ENCODE measurements at regions not wholly inside any gene's neighbourhood (a gene's known extent, or its start where the extent isn't known, plus 50 kb on each side); places are given as distances from the start of the nearest gene placed in this dataset.

- no peak for DNase-seq (ENCODE audit: low spot score)
- no peak overlapping the region for H3K9ac ChIP-seq (ENCODE audit: low read depth in 1 of 2, low read length in 2 of 2)
- H3K4me1 ChIP-seq (ENCODE audit: control insufficient read depth in 4 of 4, insufficient read depth in 4 of 4, low read length in 3 of 4), result no peaks in the 10 kb centered on the region
- no peaks in the 10 kb centered on the region for H3K36me3 ChIP-seq (ENCODE audit: control insufficient read depth in 4 of 4, insufficient read depth in 3 of 4, low read depth in 1 of 4, low read length in 3 of 4)
- H3K27ac ChIP-seq (ENCODE audit: low read depth in 1 of 2, low read length in 2 of 2), result no peak overlapping the region
- TF ChIP-seq TAF1 (conservative IDR thresholded peaks at IDR 0.05), result no peak
- TF ChIP-seq ATF3 (IDR thresholded peaks at IDR 0.05), result no peak
- TF ChIP-seq NR2F2 (IDR thresholded peaks at IDR 0.05), result no peak
- no peak for TF ChIP-seq SP1 (IDR thresholded peaks at IDR 0.05)
- no peak for TF ChIP-seq FOXA1 (IDR thresholded peaks at IDR 0.05)
- TF ChIP-seq MAX (IDR thresholded peaks at IDR 0.05), result no peak
- TF ChIP-seq GABPA (IDR thresholded peaks at IDR 0.05 in 1 of 2, conservative IDR thresholded peaks at IDR 0.05 in 1 of 2), result no peak
- no peak for TF ChIP-seq REST (IDR thresholded peaks at IDR 0.05)
- no peak for TF ChIP-seq HNF4G (IDR thresholded peaks at IDR 0.05)
- H3K4me3 ChIP-seq (ENCODE audit: low read depth in 1 of 3, low read length in 3 of 3), result no peak overlapping the region
- no peaks in the 10 kb centered on the region for H3K9me3 ChIP-seq (ENCODE audit: control insufficient read depth in 4 of 4, low read length in 3 of 4)
- H3K27me3 ChIP-seq (ENCODE audit: control insufficient read depth in 4 of 4, insufficient read depth in 4 of 4, low read length in 3 of 4), result peaks cover 0 to 2% (median 0%) of the 10 kb centered on the region in 4 donors
- WGBS, result 55% methylated on average over 2 of the region's 2 CpGs
Observed at GRCh38 chr5:164580155-164580554, 1074.7 kb downstream of the MAT2B start.

GRCh38 chr5:164581889-164582288, 1076.5 kb downstream of the MAT2B start:
- H3K9ac ChIP-seq (ENCODE audit: low read depth in 1 of 2, low read length in 2 of 2), result no peak overlapping the region
- no peak for DNase-seq (ENCODE audit: low spot score)
- H3K9me3 ChIP-seq (ENCODE audit: control insufficient read depth in 4 of 4, low read length in 3 of 4), result no peaks in the 10 kb centered on the region
- no peaks in the 10 kb centered on the region for H3K4me1 ChIP-seq (ENCODE audit: control insufficient read depth in 4 of 4, insufficient read depth in 4 of 4, low read length in 3 of 4)
- H3K27ac ChIP-seq (ENCODE audit: low read depth in 1 of 2, low read length in 2 of 2), result no peak overlapping the region
- no peaks in the 10 kb centered on the region for H3K36me3 ChIP-seq (ENCODE audit: control insufficient read depth in 4 of 4, insufficient read depth in 3 of 4, low read depth in 1 of 4, low read length in 3 of 4)
- no peak for TF ChIP-seq MAX (IDR thresholded peaks at IDR 0.05)
- no peak for TF ChIP-seq HNF4G (IDR thresholded peaks at IDR 0.05)
- no peak for TF ChIP-seq HNF4A (conservative IDR thresholded peaks at IDR 0.05)
- TF ChIP-seq ZBTB33 (IDR thresholded peaks at IDR 0.05), result no peak
- no peak for TF ChIP-seq JUND (IDR thresholded peaks at IDR 0.05)
- H3K4me3 ChIP-seq (ENCODE audit: low read depth in 1 of 3, low read length in 3 of 3), result no peak overlapping the region
- WGBS, result 67% methylated on average over 2 of the region's 2 CpGs
- H3K27me3 ChIP-seq (ENCODE audit: control insufficient read depth in 4 of 4, insufficient read depth in 4 of 4, low read length in 3 of 4), result peaks cover 0 to 2% (median under 1%) of the 10 kb centered on the region in 4 donors

- H3K4me3 ChIP-seq (ENCODE audit: low read depth in 1 of 3, low read length in 3 of 3), result no peak overlapping the region
- no peaks in the 10 kb centered on the region for H3K36me3 ChIP-seq (ENCODE audit: control insufficient read depth in 4 of 4, insufficient read depth in 3 of 4, low read depth in 1 of 4, low read length in 3 of 4)
- H3K27me3 ChIP-seq (ENCODE audit: control insufficient read depth in 4 of 4, insufficient read depth in 4 of 4, low read length in 3 of 4), result no peaks in the 10 kb centered on the region
- no peak for DNase-seq (ENCODE audit: low spot score)
- no peak overlapping the region for H3K9ac ChIP-seq (ENCODE audit: low read depth in 1 of 2, low read length in 2 of 2)
- H3K4me1 ChIP-seq (ENCODE audit: control insufficient read depth in 4 of 4, insufficient read depth in 4 of 4, low read length in 3 of 4), result no peaks in the 10 kb centered on the region
- H3K9me3 ChIP-seq (ENCODE audit: control insufficient read depth in 4 of 4, low read length in 3 of 4), result no peaks in the 10 kb centered on the region
- H3K27ac ChIP-seq (ENCODE audit: low read depth in 1 of 2, low read length in 2 of 2), result no peak overlapping the region
- no peak for TF ChIP-seq FOXA2 (IDR thresholded peaks at IDR 0.05)
- no peak for TF ChIP-seq RAD21 (IDR thresholded peaks at IDR 0.05)
- TF ChIP-seq JUND (IDR thresholded peaks at IDR 0.05), result no peak
- TF ChIP-seq MAX (IDR thresholded peaks at IDR 0.05), result no peak
- TF ChIP-seq YY1 (IDR thresholded peaks at IDR 0.05), result no peak
- TF ChIP-seq FOXA1 (IDR thresholded peaks at IDR 0.05), result no peak
- TF ChIP-seq SP1 (IDR thresholded peaks at IDR 0.05), result no peak
- no peak for TF ChIP-seq TAF1 (conservative IDR thresholded peaks at IDR 0.05)
- no peak for TF ChIP-seq REST (IDR thresholded peaks at IDR 0.05)
- no peak for TF ChIP-seq GABPA (IDR thresholded peaks at IDR 0.05 in 1 of 2, conservative IDR thresholded peaks at IDR 0.05 in 1 of 2)
- TF ChIP-seq ATF3 (IDR thresholded peaks at IDR 0.05), result no peak
- no peak for TF ChIP-seq EGR1 (IDR thresholded peaks at IDR 0.05; ENCODE audit: low read depth in 2 of 2)
- TF ChIP-seq HNF4A (conservative IDR thresholded peaks at IDR 0.05), result no peak
Observed at GRCh38 chr5:164593982-164594381, 1088.6 kb downstream of the MAT2B start.

Data from liver (tissue), 7 donors.